ENCODE measurements at regions not wholly inside any gene's neighbourhood (a gene's known extent, or its start where the extent isn't known, plus 50 kb on each side); places are given as distances from the start of the nearest gene placed in this dataset.

- intact Hi-C loops (cut with DNase I; ENCODE audit: low total_unique reads): no loop called here
- 59 to 84% (median 75%) methylated on average over 3 of the region's 3 CpGs for WGBS, 5 donors
- no peaks in the 10 kb centered on the region for H3K27me3 ChIP-seq
- no peak overlapping the region for H3K27ac ChIP-seq
- H3K4me3 ChIP-seq: no peak overlapping the region
- no peaks in the 10 kb centered on the region for H3K36me3 ChIP-seq
- no peaks in the 10 kb centered on the region for H3K4me1 ChIP-seq
- H3K9me3 ChIP-seq: peaks cover 0 to 16% (median 7%) of the 10 kb centered on the region in 4 donors
- DNase-seq: no peak
- TF ChIP-seq CTCF (IDR thresholded peaks at IDR 0.05): no peak
- TF ChIP-seq POLR2A (IDR thresholded peaks at IDR 0.05): no peak
These were observed 159.5 kb upstream of the WDR11 start for GRCh38 chr10:120691625-120692024.

- H3K27me3 ChIP-seq: no peaks in the 10 kb centered on the region
- WGBS, 5 donors: 72 to 81% (median 79%) methylated on average over 2 of the region's 2 CpGs
- no peaks in the 10 kb centered on the region for H3K4me1 ChIP-seq
- H3K27ac ChIP-seq: no peak overlapping the region
- no peaks in the 10 kb centered on the region for H3K36me3 ChIP-seq
- no peak overlapping the region for H3K4me3 ChIP-seq
- TF ChIP-seq POLR2AphosphoS5 (IDR thresholded peaks at IDR 0.05) (no peak), EP300 (IDR thresholded peaks at IDR 0.05) (no peak), POLR2A (IDR thresholded peaks at IDR 0.05) (no peak), CTCF (IDR thresholded peaks at IDR 0.05) (no peak)
- peaks cover 0 to 46% (median 31%) of the 10 kb centered on the region in 4 donors for H3K9me3 ChIP-seq
- intact Hi-C loops (cut with DNase I; ENCODE audit: low total_unique reads): no loop called here
- no peak for DNase-seq
These were observed 150.7 kb upstream of the WDR11 start for GRCh38 chr10:120700426-120700825.

- intact Hi-C loops (cut with DNase I; ENCODE audit: low total_unique reads): no loop called here
- H3K27me3 ChIP-seq: no peaks in the 10 kb centered on the region
- WGBS, 5 donors: 46 to 59% (median 57%) methylated on average over 2 of the region's 2 CpGs
- TF ChIP-seq CTCF (IDR thresholded peaks at IDR 0.05) (no peak), POLR2A (IDR thresholded peaks at IDR 0.05) (no peak)
- no peak overlapping the region for H3K27ac ChIP-seq
- no peak for DNase-seq
- no peaks in the 10 kb centered on the region for H3K36me3 ChIP-seq
- no peaks in the 10 kb centered on the region for H3K4me1 ChIP-seq
- no peak overlapping the region for H3K4me3 ChIP-seq
- H3K9me3 ChIP-seq: peaks cover 0 to 40% (median 30%) of the 10 kb centered on the region in 4 donors
These were observed 149.8 kb upstream of the WDR11 start for GRCh38 chr10:120701381-120701780.

GRCh38 chr10:120702032-120702431, 149.1 kb upstream of the WDR11 start:
- peaks cover 0 to 34% (median 27%) of the 10 kb centered on the region in 4 donors for H3K9me3 ChIP-seq
- H3K27ac ChIP-seq: no peak overlapping the region
- no peak for TF ChIP-seq CTCF (IDR thresholded peaks at IDR 0.05)
- TF ChIP-seq EP300 (IDR thresholded peaks at IDR 0.05): no peak
- TF ChIP-seq POLR2A (IDR thresholded peaks at IDR 0.05): no peak
- no peak for TF ChIP-seq POLR2AphosphoS5 (IDR thresholded peaks at IDR 0.05)
- no peak overlapping the region for H3K4me3 ChIP-seq
- no peak for DNase-seq
- H3K4me1 ChIP-seq: no peaks in the 10 kb centered on the region
- intact Hi-C loops (cut with DNase I; ENCODE audit: low total_unique reads): no loop called here
- no peaks in the 10 kb centered on the region for H3K27me3 ChIP-seq
- H3K36me3 ChIP-seq: no peaks in the 10 kb centered on the region
- WGBS, 5 donors: 54 to 69% (median 58%) methylated on average over 1 of the region's 1 CpG

All from stomach (tissue), 8 donors.